Stimulated activated memory B cell treated with anti-CD40 and anti-IgM and Interleukin-4, amounts not matched to agents 10 μg/mL and 1 μg/mL and 100 μg/mL, for 72 hours (primary cell): ENCODE measurements at regions not wholly inside any gene's neighbourhood (a gene's known extent, or its start where the extent isn't known, plus 50 kb on each side); places are given as distances from the start of the nearest gene placed in this dataset.
A peak's percentile ranks its signal among the peaks of the same experiment; 100 is the strongest.

Experiments used
- ATAC-seq: fragments of 150-1000 bp; cut with Tn5 transposase; 2 replicates; pipeline ENCODE4 v1.10.0; 2021
- H3K27ac Mint-ChIP-seq: one replicate; pipeline ENCODE4 v1.8.0; 2022; ENCODE audit warnings: mild to moderate bottlenecking, mixed read lengths
- H3K27me3 Mint-ChIP-seq: one replicate; pipeline ENCODE4 v1.8.0; 2022; ENCODE audit warnings: mixed read lengths
- H3K36me3 Mint-ChIP-seq: one replicate; pipeline ENCODE4 v1.8.0; 2022; ENCODE audit warnings: mixed read lengths
- H3K4me1 Mint-ChIP-seq: one replicate; pipeline ENCODE4 v1.8.0; 2022; ENCODE audit warnings: mixed read lengths
- H3K4me3 Mint-ChIP-seq: one replicate; pipeline ENCODE4 v1.8.0; 2022; ENCODE audit warnings: mild to moderate bottlenecking, moderate library complexity, mixed read lengths
- H3K9me3 Mint-ChIP-seq: one replicate; pipeline ENCODE4 v1.8.0; 2022; ENCODE audit warnings: mixed read lengths

GRCh38 chr22:27228771-27229170, 571.4 kb downstream of the MIAT start:
- H3K4me1 Mint-ChIP-seq = no peaks in the 10 kb centered on the region
- peaks cover 4% of the 10 kb centered on the region for H3K9me3 Mint-ChIP-seq
- H3K27me3 Mint-ChIP-seq = no peaks in the 10 kb centered on the region
- no peak for ATAC-seq
- H3K36me3 Mint-ChIP-seq = no peaks in the 10 kb centered on the region
- no peak overlapping the region for H3K27ac Mint-ChIP-seq
- no peak overlapping the region for H3K4me3 Mint-ChIP-seq

GRCh38 chr22:27230189-27230588, 571.4 kb downstream of the MN1 start:
- Mint-ChIP-seq H3K27me3 (no peaks in the 10 kb centered on the region), H3K9me3 (peaks cover 6% of the 10 kb centered on the region), H3K36me3 (no peaks in the 10 kb centered on the region), H3K27ac (no peak overlapping the region), H3K4me3 (no peak overlapping the region), H3K4me1 (no peaks in the 10 kb centered on the region)
- ATAC-seq = no peak

- peaks cover 6% of the 10 kb centered on the region for H3K9me3 Mint-ChIP-seq
- ATAC-seq = no peak
- no peaks in the 10 kb centered on the region for H3K4me1 Mint-ChIP-seq
- H3K4me3 Mint-ChIP-seq = no peak overlapping the region
- H3K36me3 Mint-ChIP-seq = no peaks in the 10 kb centered on the region
- H3K27ac Mint-ChIP-seq = no peak overlapping the region
- no peaks in the 10 kb centered on the region for H3K27me3 Mint-ChIP-seq
Measured at GRCh38 chr22:27231266-27231665, 570.3 kb downstream of the MN1 start.

DNA sequence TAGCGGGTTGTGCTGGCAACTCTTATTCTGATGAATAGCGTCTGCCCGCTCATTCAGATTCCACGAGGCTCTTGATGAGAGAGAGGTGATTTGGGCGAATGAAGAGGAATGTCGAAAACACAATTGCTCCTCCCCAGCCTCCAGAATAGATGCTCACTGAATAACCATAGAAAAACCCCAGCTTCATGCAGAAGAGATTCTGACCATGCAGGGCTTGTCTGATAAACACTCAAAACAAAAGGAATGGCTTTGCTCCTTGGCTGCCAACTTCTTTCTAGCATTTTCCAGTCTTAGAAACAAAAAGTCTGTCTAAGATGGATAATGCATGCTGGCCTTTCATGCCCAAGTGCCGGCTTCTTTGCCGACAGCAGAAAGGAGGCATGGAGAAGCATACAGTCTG, 569.5 kb downstream of the MN1 start:
- H3K36me3 Mint-ChIP-seq = no peaks in the 10 kb centered on the region
- peaks cover 6% of the 10 kb centered on the region for H3K9me3 Mint-ChIP-seq
- ATAC-seq = no peak
- no peaks in the 10 kb centered on the region for H3K4me1 Mint-ChIP-seq
- H3K27me3 Mint-ChIP-seq = no peaks in the 10 kb centered on the region
- H3K27ac Mint-ChIP-seq = no peak overlapping the region
- no peak overlapping the region for H3K4me3 Mint-ChIP-seq

GRCh38 chr22:27237080-27237741, 564.3 kb downstream of the MN1 start:
- Mint-ChIP-seq H3K4me1 (no peaks in the 10 kb centered on the region), H3K4me3 (no peak overlapping the region), H3K9me3 (peaks cover 2% of the 10 kb centered on the region), H3K27me3 (no peaks in the 10 kb centered on the region), H3K36me3 (no peaks in the 10 kb centered on the region), H3K27ac (no peak overlapping the region)
- ATAC-seq = no peak

- no peaks in the 10 kb centered on the region for H3K27me3 Mint-ChIP-seq
- peak; percentile 36 for ATAC-seq
- no peak overlapping the region for H3K4me3 Mint-ChIP-seq
- no peaks in the 10 kb centered on the region for H3K4me1 Mint-ChIP-seq
- H3K27ac Mint-ChIP-seq = no peak overlapping the region
- H3K9me3 Mint-ChIP-seq = no peaks in the 10 kb centered on the region
- no peaks in the 10 kb centered on the region for H3K36me3 Mint-ChIP-seq
Measured at GRCh38 chr22:27238935-27239510, 562.5 kb downstream of the MN1 start.

DNA sequence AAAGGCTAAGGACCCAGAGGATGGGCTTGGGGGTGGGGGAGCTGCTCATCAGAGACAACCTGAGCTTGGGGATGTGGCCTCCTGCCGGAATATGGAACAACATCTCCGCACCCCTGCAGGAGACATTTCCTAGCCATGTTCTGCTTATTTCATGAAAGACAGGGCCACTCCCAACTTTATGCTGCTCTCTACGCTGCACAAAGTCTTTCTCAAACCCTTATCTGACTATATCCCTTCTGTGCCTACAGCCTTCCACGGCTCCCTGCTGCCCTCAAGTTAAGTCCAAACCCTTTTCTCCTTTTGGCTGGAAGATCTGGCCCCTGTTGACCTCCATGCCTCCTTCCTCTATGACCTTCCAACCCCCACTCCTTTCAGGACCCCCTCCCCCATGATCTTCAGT, 562.0 kb downstream of the MN1 start:
- no peaks in the 10 kb centered on the region for H3K4me1 Mint-ChIP-seq
- no peak for ATAC-seq
- no peaks in the 10 kb centered on the region for H3K27me3 Mint-ChIP-seq
- no peaks in the 10 kb centered on the region for H3K36me3 Mint-ChIP-seq
- H3K27ac Mint-ChIP-seq = no peak overlapping the region
- no peaks in the 10 kb centered on the region for H3K9me3 Mint-ChIP-seq
- no peak overlapping the region for H3K4me3 Mint-ChIP-seq

DNA sequence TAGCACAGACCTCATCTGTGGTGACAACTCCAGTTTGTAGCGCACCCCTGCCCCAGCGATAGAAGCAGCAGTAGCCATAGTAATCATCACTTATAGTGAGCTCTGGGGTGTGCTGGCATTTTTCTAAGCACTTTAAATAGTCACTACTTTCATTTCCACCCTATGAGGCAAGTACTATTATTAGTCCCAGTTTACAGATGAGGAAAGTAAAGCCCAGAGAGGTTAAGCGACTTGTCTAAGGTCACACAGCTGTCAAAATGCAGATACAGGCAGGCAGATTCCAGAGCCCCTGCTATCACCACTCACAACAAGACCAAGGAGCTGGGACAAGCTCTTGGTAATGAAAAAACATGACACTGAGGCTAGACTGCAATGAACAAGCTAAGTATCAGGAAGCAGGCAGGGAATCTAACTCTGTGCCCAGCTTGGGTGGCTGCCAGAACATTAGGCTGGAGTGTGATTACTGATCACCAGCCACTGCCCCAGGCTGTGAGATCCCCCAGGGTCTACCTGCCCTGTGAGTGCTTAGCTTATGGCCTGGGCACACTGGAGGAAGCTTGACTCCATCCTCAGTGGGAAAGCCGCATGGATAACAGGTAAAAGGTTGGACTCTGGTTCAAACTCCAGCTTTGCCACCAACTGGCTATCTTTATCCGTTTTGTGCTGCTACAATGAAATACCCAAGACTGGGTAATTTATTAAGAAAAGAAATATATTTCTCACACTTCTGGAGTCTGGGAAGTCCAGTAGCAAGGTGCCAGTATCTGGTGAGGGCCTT, 561.1 kb downstream of the MN1 start:
- no peaks in the 10 kb centered on the region for H3K27me3 Mint-ChIP-seq

DNA sequence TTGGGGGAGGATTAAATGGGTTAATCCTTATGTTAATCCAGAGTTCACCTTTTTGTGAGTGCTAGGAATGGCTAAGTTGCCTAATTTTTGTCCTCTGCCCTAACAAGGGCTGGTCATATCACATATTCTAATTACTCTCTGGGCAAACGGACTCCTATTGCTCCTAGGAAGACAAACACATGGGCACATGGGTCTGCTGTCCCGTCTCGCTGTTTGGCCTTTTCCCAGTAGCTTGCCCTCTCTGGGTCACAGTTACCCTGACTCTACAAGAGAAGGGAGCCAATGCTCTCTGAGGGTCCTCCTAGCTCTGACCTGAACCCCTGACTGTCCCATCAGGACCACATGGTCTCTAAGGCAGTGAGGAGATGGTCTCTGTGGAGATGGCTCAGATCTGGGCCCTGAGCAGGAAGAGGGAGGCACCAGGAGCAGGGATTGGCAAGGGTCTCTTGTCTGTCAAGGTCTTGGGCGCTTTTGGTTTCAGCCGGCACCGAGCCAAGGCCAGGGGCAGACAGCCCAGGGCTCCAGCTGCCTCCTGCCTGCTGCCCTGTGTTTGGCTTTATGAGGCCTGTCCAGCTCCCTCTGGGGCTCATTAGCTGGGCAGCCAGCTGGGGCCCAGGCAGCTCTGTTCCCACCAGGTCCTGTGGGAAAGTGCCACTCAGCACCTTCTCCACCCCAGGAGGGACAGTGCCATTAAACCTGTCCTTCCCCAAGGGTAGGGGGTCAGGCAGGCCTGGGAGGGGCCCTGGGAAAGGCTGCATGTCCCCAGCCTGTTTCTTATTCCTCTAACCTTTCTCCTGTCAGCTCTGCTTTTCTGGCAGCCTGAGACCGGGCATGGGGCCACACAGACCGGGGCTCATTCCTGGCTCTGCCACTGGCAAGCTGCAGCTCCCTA, 559.9 kb downstream of the MN1 start:
- Mint-ChIP-seq H3K27ac (no peak overlapping the region), H3K9me3 (peaks cover 5% of the 10 kb centered on the region), H3K36me3 (no peaks in the 10 kb centered on the region), H3K4me1 (no peaks in the 10 kb centered on the region), H3K27me3 (no peaks in the 10 kb centered on the region), H3K4me3 (no peak overlapping the region)
- no peak for ATAC-seq

More for the DNA sequence above, 561.1 kb downstream of the MN1 start:
- ATAC-seq = no peak
- H3K9me3 Mint-ChIP-seq = no peaks in the 10 kb centered on the region
- H3K27ac Mint-ChIP-seq = no peak overlapping the region
- H3K36me3 Mint-ChIP-seq = no peaks in the 10 kb centered on the region
- H3K4me3 Mint-ChIP-seq = no peak overlapping the region
- H3K4me1 Mint-ChIP-seq = no peaks in the 10 kb centered on the region

GRCh38 chr22:27242474-27242873, 559.1 kb downstream of the MN1 start:
- no peak overlapping the region for H3K27ac Mint-ChIP-seq
- H3K9me3 Mint-ChIP-seq = peaks cover 6% of the 10 kb centered on the region
- H3K27me3 Mint-ChIP-seq = no peaks in the 10 kb centered on the region
- no peaks in the 10 kb centered on the region for H3K36me3 Mint-ChIP-seq
- H3K4me1 Mint-ChIP-seq = no peaks in the 10 kb centered on the region
- H3K4me3 Mint-ChIP-seq = no peak overlapping the region
- no peak for ATAC-seq

- Mint-ChIP-seq H3K4me1 (no peaks in the 10 kb centered on the region), H3K4me3 (no peak overlapping the region), H3K36me3 (no peaks in the 10 kb centered on the region), H3K27me3 (no peaks in the 10 kb centered on the region), H3K27ac (no peak overlapping the region), H3K9me3 (peaks cover 6% of the 10 kb centered on the region)
- ATAC-seq = no peak
Measured at GRCh38 chr22:27242917-27243589, 558.5 kb downstream of the MN1 start.

DNA sequence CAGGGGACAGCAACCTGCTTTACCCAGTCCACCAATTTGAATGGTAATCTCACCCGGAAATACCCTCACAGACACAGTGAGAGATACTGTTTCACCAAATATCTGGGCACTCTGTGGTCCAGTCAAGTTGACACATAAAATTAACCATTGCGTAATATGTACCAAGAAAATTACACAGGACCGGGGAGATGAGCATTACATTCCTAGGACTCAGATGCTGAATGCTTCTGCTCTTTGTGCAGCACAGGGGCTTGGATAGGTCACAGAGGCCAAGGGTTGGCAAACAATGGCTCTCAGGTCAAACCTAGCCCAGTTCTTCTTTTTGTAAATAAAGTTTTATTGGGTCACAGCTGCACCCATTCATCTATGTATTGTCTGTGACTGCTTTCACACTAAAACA, 557.2 kb downstream of the MN1 start:
- Mint-ChIP-seq H3K9me3 (peaks cover 6% of the 10 kb centered on the region), H3K36me3 (no peaks in the 10 kb centered on the region), H3K4me3 (no peak overlapping the region), H3K27ac (no peak overlapping the region), H3K4me1 (no peaks in the 10 kb centered on the region), H3K27me3 (no peaks in the 10 kb centered on the region)
- ATAC-seq = no peak

- ATAC-seq = no peak
- Mint-ChIP-seq H3K27ac (no peak overlapping the region), H3K27me3 (no peaks in the 10 kb centered on the region), H3K9me3 (peaks cover 6% of the 10 kb centered on the region), H3K4me1 (no peaks in the 10 kb centered on the region), H3K36me3 (no peaks in the 10 kb centered on the region), H3K4me3 (no peak overlapping the region)
Measured at GRCh38 chr22:27245056-27245455, 556.5 kb downstream of the MN1 start.

DNA sequence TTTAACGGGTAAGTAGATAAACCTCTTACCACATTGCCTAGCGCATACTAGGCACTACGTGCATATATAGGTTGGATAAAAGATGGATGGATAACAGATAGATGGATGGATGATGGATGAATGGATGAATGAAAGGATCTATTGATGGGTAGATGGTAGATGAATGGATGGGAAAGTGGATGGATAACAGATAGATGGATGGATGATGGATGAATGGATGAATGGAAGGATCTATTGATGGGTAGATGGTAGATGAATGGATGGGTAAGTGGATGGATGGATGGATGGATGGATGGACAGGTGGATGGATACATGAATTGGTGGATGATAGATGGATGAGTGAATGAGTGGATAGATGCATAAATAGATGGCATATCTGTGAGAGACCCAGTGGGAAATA, 555.0 kb downstream of the MN1 start:
- H3K9me3 Mint-ChIP-seq = peaks cover 6% of the 10 kb centered on the region
- no peaks in the 10 kb centered on the region for H3K36me3 Mint-ChIP-seq
- ATAC-seq = no peak
- H3K4me1 Mint-ChIP-seq = no peaks in the 10 kb centered on the region
- H3K27ac Mint-ChIP-seq = no peak overlapping the region
- no peaks in the 10 kb centered on the region for H3K27me3 Mint-ChIP-seq
- H3K4me3 Mint-ChIP-seq = no peak overlapping the region
